ENCODE measurements at regions not wholly inside any gene's neighbourhood (a gene's known extent, or its start where the extent isn't known, plus 50 kb on each side); places are given as distances from the start of the nearest gene placed in this dataset.

- no peak for DNase-seq (ENCODE audit: low read depth)
Observed at GRCh38 chr16:26295625-26296304, 604.0 kb downstream of the HS3ST4 start.

- no peak for DNase-seq (ENCODE audit: low read depth)
Observed at GRCh38 chr16:26301516-26301915, 609.8 kb downstream of the HS3ST4 start.

GRCh38 chr16:26316683-26317464 is 625.1 kb downstream of the HS3ST4 start:
- no peak for DNase-seq (ENCODE audit: low read depth)

GRCh38 chr16:26317885-26318284 is 626.1 kb downstream of the HS3ST4 start:
- DNase-seq (ENCODE audit: low read depth), result no peak

GRCh38 chr16:26330654-26331053 is 638.9 kb downstream of the HS3ST4 start:
- no peak for DNase-seq (ENCODE audit: low read depth)

GRCh38 chr16:26334218-26335111 is 642.7 kb downstream of the HS3ST4 start:
- DNase-seq (ENCODE audit: low read depth), result no peak

- DNase-seq (ENCODE audit: low read depth), result no peak
Observed at GRCh38 chr16:26335236-26335853, 643.6 kb downstream of the HS3ST4 start.

GRCh38 chr16:26342621-26343020 is 650.9 kb downstream of the HS3ST4 start:
- DNase-seq (ENCODE audit: low read depth), result no peak

GRCh38 chr16:26344240-26344776 is 652.5 kb downstream of the HS3ST4 start:
- no peak for DNase-seq (ENCODE audit: low read depth)

GRCh38 chr16:26344976-26345375 is 653.2 kb downstream of the HS3ST4 start:
- no peak for DNase-seq (ENCODE audit: low read depth)

- DNase-seq (ENCODE audit: low read depth), result no peak
Observed at GRCh38 chr16:26345966-26346365, 654.2 kb downstream of the HS3ST4 start.

- no peak for DNase-seq (ENCODE audit: low read depth)
Observed at GRCh38 chr16:26348095-26348494, 656.3 kb downstream of the HS3ST4 start.

GRCh38 chr16:26360867-26361266 is 669.1 kb downstream of the HS3ST4 start:
- DNase-seq (ENCODE audit: low read depth), result no peak

- no peak for DNase-seq (ENCODE audit: low read depth)
Observed at GRCh38 chr16:26363581-26363980, 671.8 kb downstream of the HS3ST4 start.

GRCh38 chr16:26365161-26365940 is 673.6 kb downstream of the HS3ST4 start:
- no peak for DNase-seq (ENCODE audit: low read depth)

GRCh38 chr16:26371349-26371869 is 679.6 kb downstream of the HS3ST4 start:
- no peak for DNase-seq (ENCODE audit: low read depth)

- DNase-seq (ENCODE audit: low read depth), result no peak
Observed at GRCh38 chr16:26374279-26374925, 682.6 kb downstream of the HS3ST4 start.

- no peak for DNase-seq (ENCODE audit: low read depth)
Observed at GRCh38 chr16:26382586-26382985, 684.1 kb upstream of the C16orf82 start.

GRCh38 chr16:26386096-26386495 is 680.6 kb upstream of the C16orf82 start:
- DNase-seq (ENCODE audit: low read depth), result no peak

GRCh38 chr16:26391833-26392232 is 674.9 kb upstream of the C16orf82 start:
- DNase-seq (ENCODE audit: low read depth), result no peak
